HepG2 (cell line): ENCODE measurements at regions not wholly inside any gene's neighbourhood (a gene's known extent, or its start where the extent isn't known, plus 50 kb on each side); places are given as distances from the start of the nearest gene placed in this dataset.

Source experiments
- HNF1A ChIP-seq, 2 experiments: sonication (generic) in 1 of 2; formaldehyde crosslinking in 1 of 2; IDR thresholded peaks; 2 replicates each; pipeline versions ENCODE4 v1.4.0 to v1.6.1; 2016 to 2020; ENCODE audit warnings: borderline replicate concordance in 1 of 2, low read depth in 1 of 2, mild to moderate bottlenecking in 1 of 2, missing genetic modification reagents in 1 of 2
- IRF2 ChIP-seq: IDR thresholded peaks from 2 replicates; pipeline ENCODE4 v1.6.1; 2018; ENCODE audit warnings: missing genetic modification reagents, missing compliant biosample characterization
- MXD1 ChIP-seq: sonication (generic); formaldehyde crosslinking; IDR thresholded peaks from 2 replicates; pipeline ENCODE4 v1.4.0; 2020; ENCODE audit warnings: mild to moderate bottlenecking, missing genetic modification reagents
- NFIB ChIP-seq: sonication (generic); formaldehyde crosslinking; IDR thresholded peaks from 2 replicates; pipeline ENCODE4 v1.9.0; 2021; ENCODE audit warnings: missing genetic modification reagents, mild to moderate bottlenecking, borderline replicate concordance
- POGZ ChIP-seq: sonication (generic); formaldehyde crosslinking; IDR thresholded peaks from 2 replicates; pipeline ENCODE4 v1.4.0; 2020; ENCODE audit warnings: mild to moderate bottlenecking, missing genetic modification reagents
- RFX3 ChIP-seq: IDR thresholded peaks from 2 replicates; pipeline ENCODE4 v1.6.1; 2016; ENCODE audit warnings: missing biosample characterization, missing genetic modification reagents
- SATB2 ChIP-seq: sonication (generic); formaldehyde crosslinking; IDR thresholded peaks from 2 replicates; pipeline ENCODE4 v1.5.0; 2020; ENCODE audit warnings: missing genetic modification reagents
- ZNF563 ChIP-seq: sonication (generic); formaldehyde crosslinking; IDR thresholded peaks from 2 replicates; pipeline ENCODE4 v1.8.0; 2022; ENCODE audit warnings: mild to moderate bottlenecking, moderate library complexity, missing genetic modification reagents
- ZNF790 ChIP-seq: sonication (generic); formaldehyde crosslinking; IDR thresholded peaks from 2 replicates; pipeline ENCODE4 v1.8.0; 2022; ENCODE audit warnings: missing genetic modification reagents, mild to moderate bottlenecking, borderline replicate concordance
- TF ChIP-seq, protein P1 (sequence below): sonication (generic); formaldehyde crosslinking; IDR thresholded peaks from 2 replicates; pipeline ENCODE4 v1.4.0; 2020; ENCODE audit warnings: missing genetic modification reagents
- TF ChIP-seq, protein P2 (sequence below): sonication (generic); formaldehyde crosslinking; IDR thresholded peaks from 2 replicates; pipeline ENCODE4 v1.5.1; 2020; ENCODE audit warnings: mild to moderate bottlenecking, missing genetic modification reagents, borderline replicate concordance
- TF ChIP-seq, protein P3 (sequence below): sonication (generic); formaldehyde crosslinking; IDR thresholded peaks from 2 replicates; pipeline ENCODE4 v1.5.0; 2020; ENCODE audit warnings: missing genetic modification reagents

DNA sequence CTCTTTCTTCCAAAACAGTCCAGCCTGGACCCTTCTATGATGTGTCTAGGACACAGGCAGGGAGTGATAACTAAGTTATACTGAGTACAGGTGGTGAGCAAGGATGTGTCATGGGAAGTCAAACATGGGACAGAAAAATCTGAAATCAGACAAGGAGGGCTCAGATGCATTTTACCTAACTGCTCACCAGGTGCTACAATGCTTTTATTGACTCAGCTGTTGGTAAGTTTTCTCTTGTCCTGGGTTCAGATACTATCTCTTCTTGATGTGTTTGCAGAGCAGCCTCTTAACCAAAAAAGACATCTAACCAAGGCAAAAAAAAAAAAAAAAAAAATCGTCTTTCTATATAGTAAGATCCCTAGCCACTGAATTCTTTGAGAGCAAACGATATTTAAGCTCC is 378.6 kb downstream of the VPS13C start (continued):
- TF ChIP-seq IRF2 (CRISPR knock-in tag) (no peak), ZNF790 (CRISPR knock-in tag) (no peak), POGZ (CRISPR knock-in tag) (no peak), NFIB (no peak), MXD1 (no peak), HNF1A (IDR thresholded peaks at IDR 0.05; ENCODE audit: low read depth) (no peak), HNF1A (CRISPR knock-in tag; IDR thresholded peaks at IDR 0.05; ENCODE audit: borderline replicate concordance) (no peak), SATB2 (CRISPR knock-in tag) (no peak), RFX3 (CRISPR knock-in tag) (no peak), ZNF563 (CRISPR knock-in tag) (no peak)
- TF ChIP-seq, protein P1, sequence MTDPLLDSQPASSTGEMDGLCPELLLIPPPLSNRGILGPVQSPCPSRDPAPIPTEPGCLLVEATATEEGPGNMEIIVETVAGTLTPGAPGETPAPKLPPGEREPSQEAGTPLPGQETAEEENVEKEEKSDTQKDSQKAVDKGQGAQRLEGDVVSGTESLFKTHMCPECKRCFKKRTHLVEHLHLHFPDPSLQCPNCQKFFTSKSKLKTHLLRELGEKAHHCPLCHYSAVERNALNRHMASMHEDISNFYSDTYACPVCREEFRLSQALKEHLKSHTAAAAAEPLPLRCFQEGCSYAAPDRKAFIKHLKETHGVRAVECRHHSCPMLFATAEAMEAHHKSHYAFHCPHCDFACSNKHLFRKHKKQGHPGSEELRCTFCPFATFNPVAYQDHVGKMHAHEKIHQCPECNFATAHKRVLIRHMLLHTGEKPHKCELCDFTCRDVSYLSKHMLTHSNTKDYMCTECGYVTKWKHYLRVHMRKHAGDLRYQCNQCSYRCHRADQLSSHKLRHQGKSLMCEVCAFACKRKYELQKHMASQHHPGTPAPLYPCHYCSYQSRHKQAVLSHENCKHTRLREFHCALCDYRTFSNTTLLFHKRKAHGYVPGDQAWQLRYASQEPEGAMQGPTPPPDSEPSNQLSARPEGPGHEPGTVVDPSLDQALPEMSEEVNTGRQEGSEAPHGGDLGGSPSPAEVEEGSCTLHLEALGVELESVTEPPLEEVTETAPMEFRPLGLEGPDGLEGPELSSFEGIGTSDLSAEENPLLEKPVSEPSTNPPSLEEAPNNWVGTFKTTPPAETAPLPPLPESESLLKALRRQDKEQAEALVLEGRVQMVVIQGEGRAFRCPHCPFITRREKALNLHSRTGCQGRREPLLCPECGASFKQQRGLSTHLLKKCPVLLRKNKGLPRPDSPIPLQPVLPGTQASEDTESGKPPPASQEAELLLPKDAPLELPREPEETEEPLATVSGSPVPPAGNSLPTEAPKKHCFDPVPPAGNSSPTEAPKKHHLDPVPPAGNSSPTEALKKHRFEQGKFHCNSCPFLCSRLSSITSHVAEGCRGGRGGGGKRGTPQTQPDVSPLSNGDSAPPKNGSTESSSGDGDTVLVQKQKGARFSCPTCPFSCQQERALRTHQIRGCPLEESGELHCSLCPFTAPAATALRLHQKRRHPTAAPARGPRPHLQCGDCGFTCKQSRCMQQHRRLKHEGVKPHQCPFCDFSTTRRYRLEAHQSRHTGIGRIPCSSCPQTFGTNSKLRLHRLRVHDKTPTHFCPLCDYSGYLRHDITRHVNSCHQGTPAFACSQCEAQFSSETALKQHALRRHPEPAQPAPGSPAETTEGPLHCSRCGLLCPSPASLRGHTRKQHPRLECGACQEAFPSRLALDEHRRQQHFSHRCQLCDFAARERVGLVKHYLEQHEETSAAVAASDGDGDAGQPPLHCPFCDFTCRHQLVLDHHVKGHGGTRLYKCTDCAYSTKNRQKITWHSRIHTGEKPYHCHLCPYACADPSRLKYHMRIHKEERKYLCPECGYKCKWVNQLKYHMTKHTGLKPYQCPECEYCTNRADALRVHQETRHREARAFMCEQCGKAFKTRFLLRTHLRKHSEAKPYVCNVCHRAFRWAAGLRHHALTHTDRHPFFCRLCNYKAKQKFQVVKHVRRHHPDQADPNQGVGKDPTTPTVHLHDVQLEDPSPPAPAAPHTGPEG (CRISPR knock-in tag): no peak
- TF ChIP-seq, protein P2, sequence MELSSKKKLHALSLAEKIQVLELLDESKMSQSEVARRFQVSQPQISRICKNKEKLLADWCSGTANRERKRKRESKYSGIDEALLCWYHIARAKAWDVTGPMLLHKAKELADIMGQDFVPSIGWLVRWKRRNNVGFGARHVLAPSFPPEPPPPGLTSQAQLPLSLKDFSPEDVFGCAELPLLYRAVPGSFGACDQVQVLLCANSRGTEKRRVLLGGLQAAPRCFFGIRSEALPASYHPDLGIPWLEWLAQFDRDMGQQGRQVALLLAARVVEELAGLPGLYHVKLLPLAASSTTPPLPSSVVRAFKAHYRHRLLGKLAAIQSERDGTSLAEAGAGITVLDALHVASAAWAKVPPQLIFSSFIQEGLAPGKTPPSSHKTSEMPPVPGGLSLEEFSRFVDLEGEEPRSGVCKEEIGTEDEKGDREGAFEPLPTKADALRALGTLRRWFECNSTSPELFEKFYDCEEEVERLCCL (CRISPR knock-in tag): no peak
- TF ChIP-seq, protein P3, sequence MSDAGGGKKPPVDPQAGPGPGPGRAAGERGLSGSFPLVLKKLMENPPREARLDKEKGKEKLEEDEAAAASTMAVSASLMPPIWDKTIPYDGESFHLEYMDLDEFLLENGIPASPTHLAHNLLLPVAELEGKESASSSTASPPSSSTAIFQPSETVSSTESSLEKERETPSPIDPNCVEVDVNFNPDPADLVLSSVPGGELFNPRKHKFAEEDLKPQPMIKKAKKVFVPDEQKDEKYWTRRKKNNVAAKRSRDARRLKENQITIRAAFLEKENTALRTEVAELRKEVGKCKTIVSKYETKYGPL (CRISPR knock-in tag): no peak
